CD4-positive, alpha-beta T cell (primary cell): ENCODE measurements at regions not wholly inside any gene's neighbourhood (a gene's known extent, or its start where the extent isn't known, plus 50 kb on each side); places are given as distances from the start of the nearest gene placed in this dataset.

Experiments used
- ATAC-seq: fragments of 200-7000 bp; cut with Tn5 transposase; one replicate; pipeline ENCODE4 v1.10.0; 2022; ENCODE audit warnings: mild to moderate bottlenecking; ENCODE audit not compliant: poor library complexity
- CTCF ChIA-PET: fragments of 350-600 bp; sonication (Branson Sonifier 250); formaldehyde crosslinking; loops from one replicate; lab custom pipeline; 2021; ENCODE audit warnings: antibody characterized with exemption, inconsistent platforms; lab: Charles Lee
- POLR2A ChIA-PET: fragments of 350-600 bp; sonication (Branson Sonifier 250); formaldehyde crosslinking; loops from one replicate; lab custom pipeline; 2021; ENCODE audit warnings: antibody characterized with exemption, inconsistent platforms; lab: Charles Lee
- DNase-seq, 14 experiments: peaks; one replicate each; pipeline ENCODE4 v3.0.0-alpha.2; 2013 to 2020; ENCODE audit warnings: mixed read lengths in 2 of 14
- H3K27ac ChIP-seq, 2 donors: one replicate each; pipeline versions ENCODE4 v1.5.1 to v1.7.0; 2013; ENCODE audit warnings: low read length in 2 of 2, low read depth in 1 of 2, mild to moderate bottlenecking in 1 of 2
- H3K27me3 ChIP-seq, 2 experiments: 1 replicate in 1 of 2; 2 replicates in 1 of 2; pipeline versions ENCODE4 v1.6.1 to v1.7.0; 2013; ENCODE audit warnings: low read length in 2 of 2, control low read depth in 1 of 2, mild to moderate bottlenecking in 1 of 2, moderate library complexity in 1 of 2; ENCODE audit not compliant: insufficient read depth in 2 of 2, control insufficient read depth in 1 of 2
- H3K36me3 ChIP-seq: one replicate; pipeline ENCODE4 v1.6.1; 2013; ENCODE audit warnings: low read length, control low read depth; ENCODE audit not compliant: insufficient read depth
- H3K4me1 ChIP-seq: one replicate; pipeline ENCODE4 v1.6.1; 2013; ENCODE audit warnings: low read length, control low read depth; ENCODE audit not compliant: insufficient read depth
- H3K4me3 ChIP-seq: one replicate; pipeline ENCODE4 v1.5.1; 2013; ENCODE audit warnings: mild to moderate bottlenecking, low read length, moderate library complexity
- H3K9me3 ChIP-seq, 2 experiments: 1 replicate in 1 of 2; 2 replicates in 1 of 2; pipeline versions ENCODE4 v1.6.1 to v1.7.0; 2013; ENCODE audit warnings: low read length in 2 of 2, mild to moderate bottlenecking in 2 of 2, control low read depth in 1 of 2, moderate library complexity in 1 of 2; ENCODE audit not compliant: control insufficient read depth in 1 of 2, insufficient read depth in 1 of 2
- H3K27ac Mint-ChIP-seq: one replicate; pipeline ENCODE4 v1.8.0; 2020; ENCODE audit warnings: mixed read lengths
- H3K27me3 Mint-ChIP-seq: one replicate; pipeline ENCODE4 v1.8.0; 2021; ENCODE audit warnings: mixed read lengths
- H3K36me3 Mint-ChIP-seq: one replicate; pipeline ENCODE4 v1.8.0; 2021; ENCODE audit warnings: low read depth, mixed read lengths
- H3K4me1 Mint-ChIP-seq: one replicate; pipeline ENCODE4 v1.8.0; 2021; ENCODE audit warnings: low read depth, mixed read lengths
- H3K4me3 Mint-ChIP-seq: one replicate; pipeline ENCODE4 v1.8.0; 2020; ENCODE audit warnings: mild to moderate bottlenecking, mixed read lengths
- H3K9me3 Mint-ChIP-seq: one replicate; pipeline ENCODE4 v1.8.0; 2020; ENCODE audit warnings: mixed read lengths
- intact Hi-C, 2 experiments: fragments of 100-400 bp; cut with DNase I in 1 of 2; cut with micrococcal nuclease in 1 of 2; formaldehyde crosslinking; loops; one replicate each; pipeline versions ENCODE4 v1.15.1 to v1.9.0; 2023 to 2025; cut with DNase I, micrococcal nuclease
- TF ChIP-seq, protein P1 (sequence below): fragments of 200-600 bp; IDR thresholded peaks from one replicate; pipeline ENCODE4 v1.8.0; 2022; ENCODE audit warnings: antibody characterized with exemption, mild to moderate bottlenecking

GRCh38 chr4:59973492-59973891, 1226.6 kb upstream of the ADGRL3 start:
- Histone ChIP-seq H3K9me3 (peaks cover 0 to 3% of the 10 kb centered on the region in 2 experiments), H3K27ac (no peak overlapping the region), H3K4me1 (no peaks in the 10 kb centered on the region), H3K4me3 (no peak overlapping the region), H3K27me3 (no peaks in the 10 kb centered on the region), H3K36me3 (no peaks in the 10 kb centered on the region)
- DNase-seq: no peak
- ChIA-PET CTCF (no interaction called here), POLR2A (no interaction called here)
- Mint-ChIP-seq H3K4me3 (no peak overlapping the region), H3K27me3 (no peaks in the 10 kb centered on the region), H3K9me3 (no peaks in the 10 kb centered on the region), H3K4me1 (no peaks in the 10 kb centered on the region), H3K36me3 (no peaks in the 10 kb centered on the region), H3K27ac (no peak overlapping the region)
- TF ChIP-seq, protein P1, sequence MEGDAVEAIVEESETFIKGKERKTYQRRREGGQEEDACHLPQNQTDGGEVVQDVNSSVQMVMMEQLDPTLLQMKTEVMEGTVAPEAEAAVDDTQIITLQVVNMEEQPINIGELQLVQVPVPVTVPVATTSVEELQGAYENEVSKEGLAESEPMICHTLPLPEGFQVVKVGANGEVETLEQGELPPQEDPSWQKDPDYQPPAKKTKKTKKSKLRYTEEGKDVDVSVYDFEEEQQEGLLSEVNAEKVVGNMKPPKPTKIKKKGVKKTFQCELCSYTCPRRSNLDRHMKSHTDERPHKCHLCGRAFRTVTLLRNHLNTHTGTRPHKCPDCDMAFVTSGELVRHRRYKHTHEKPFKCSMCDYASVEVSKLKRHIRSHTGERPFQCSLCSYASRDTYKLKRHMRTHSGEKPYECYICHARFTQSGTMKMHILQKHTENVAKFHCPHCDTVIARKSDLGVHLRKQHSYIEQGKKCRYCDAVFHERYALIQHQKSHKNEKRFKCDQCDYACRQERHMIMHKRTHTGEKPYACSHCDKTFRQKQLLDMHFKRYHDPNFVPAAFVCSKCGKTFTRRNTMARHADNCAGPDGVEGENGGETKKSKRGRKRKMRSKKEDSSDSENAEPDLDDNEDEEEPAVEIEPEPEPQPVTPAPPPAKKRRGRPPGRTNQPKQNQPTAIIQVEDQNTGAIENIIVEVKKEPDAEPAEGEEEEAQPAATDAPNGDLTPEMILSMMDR: no peak
- intact Hi-C loops: no loop called here
- no peak for ATAC-seq

- Mint-ChIP-seq H3K9me3 (no peaks in the 10 kb centered on the region), H3K36me3 (no peaks in the 10 kb centered on the region), H3K27me3 (no peaks in the 10 kb centered on the region), H3K4me3 (no peak overlapping the region), H3K4me1 (no peaks in the 10 kb centered on the region), H3K27ac (no peak overlapping the region)
- Histone ChIP-seq H3K4me1 (no peaks in the 10 kb centered on the region), H3K27me3 (no peaks in the 10 kb centered on the region), H3K4me3 (no peak overlapping the region), H3K9me3 (peaks cover 0 to 3% of the 10 kb centered on the region in 2 experiments), H3K27ac (no peak overlapping the region), H3K36me3 (no peaks in the 10 kb centered on the region)
- ChIA-PET POLR2A (no interaction called here), CTCF (no interaction called here)
- DNase-seq (no peak), ATAC-seq (no peak)
- intact Hi-C loops: no loop called here
- TF ChIP-seq, protein P1: no peak
Observed at GRCh38 chr4:59979061-59979460, 1221.1 kb upstream of the ADGRL3 start.

DNA sequence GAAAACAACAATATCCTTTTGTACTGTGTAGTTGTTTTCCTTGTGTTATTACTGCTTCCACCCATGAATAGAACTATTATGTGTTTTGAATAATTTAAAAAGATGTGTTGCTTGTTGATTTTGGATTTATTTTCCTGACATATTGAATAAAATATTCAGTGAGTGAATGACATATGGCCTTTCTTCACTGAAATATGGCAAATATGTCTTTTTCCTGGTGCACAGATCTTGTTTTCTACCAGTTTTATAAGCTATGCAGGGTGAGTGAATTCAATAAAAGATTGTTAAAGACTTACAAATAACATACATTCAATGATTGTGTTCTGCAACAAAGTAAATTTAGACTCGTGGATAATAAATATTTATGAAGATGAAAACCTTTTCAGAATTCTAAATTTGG, 1216.3 kb upstream of the ADGRL3 start:
- no peaks in the 10 kb centered on the region for H3K27me3 Mint-ChIP-seq
- no peaks in the 10 kb centered on the region for H3K36me3 Mint-ChIP-seq
- H3K9me3 ChIP-seq: peaks cover 3 to 7% of the 10 kb centered on the region in 2 experiments
- ChIA-PET POLR2A (no interaction called here), CTCF (no interaction called here)
- H3K4me3 Mint-ChIP-seq: no peak overlapping the region
- H3K4me1 ChIP-seq: no peaks in the 10 kb centered on the region
- no peaks in the 10 kb centered on the region for H3K36me3 ChIP-seq
- no peak overlapping the region for H3K27ac ChIP-seq
- DNase-seq (no peak), ATAC-seq (no peak)
- peaks cover 9% of the 10 kb centered on the region for H3K9me3 Mint-ChIP-seq
- no peak overlapping the region for H3K27ac Mint-ChIP-seq
- intact Hi-C loops: no loop called here
- H3K4me3 ChIP-seq: no peak overlapping the region
- no peaks in the 10 kb centered on the region for H3K27me3 ChIP-seq
- H3K4me1 Mint-ChIP-seq: no peaks in the 10 kb centered on the region
- TF ChIP-seq, protein P1: no peak
